Activated T-cell treated with anti-CD3 and anti-CD28 coated beads for 48 hours (primary cell): ENCODE measurements at regions not wholly inside any gene's neighbourhood (a gene's known extent, or its start where the extent isn't known, plus 50 kb on each side); places are given as distances from the start of the nearest gene placed in this dataset.

Experiments used
- DNase-seq: peaks from one replicate; pipeline ENCODE4 v3.0.0-alpha.2; 2020; ENCODE audit warnings: low read depth

GRCh38 chr17:72409405-72410002 is 288.7 kb downstream of the SOX9 start:
- DNase-seq, result no peak

DNA sequence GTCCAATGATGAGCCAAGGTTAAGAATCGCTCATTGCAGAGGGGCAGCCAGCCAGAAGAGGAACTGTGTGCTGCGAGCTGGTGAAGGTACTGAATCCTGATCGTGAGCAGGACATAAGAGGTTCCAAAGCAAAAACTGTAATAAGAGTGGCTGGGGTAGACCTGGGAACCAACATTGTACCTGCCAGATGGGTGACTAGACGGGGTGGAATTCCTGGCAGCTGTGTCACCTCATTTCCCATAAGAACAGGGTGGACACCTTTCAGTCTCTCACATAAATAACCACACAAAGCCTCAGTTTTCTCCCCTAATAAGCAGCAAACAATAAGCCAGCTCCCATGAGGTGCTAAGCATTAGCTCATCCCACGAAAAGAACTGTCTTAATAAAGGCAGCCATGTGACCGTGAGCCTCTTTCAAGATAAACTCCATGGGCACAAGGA is 290.3 kb downstream of the SOX9 start:
- no peak for DNase-seq

- DNase-seq, result no peak
Measured at GRCh38 chr17:72412650-72413076, 291.8 kb downstream of the SOX9 start.

- no peak for DNase-seq
Measured at GRCh38 chr17:72413077-72414031, 292.5 kb downstream of the SOX9 start.

DNA sequence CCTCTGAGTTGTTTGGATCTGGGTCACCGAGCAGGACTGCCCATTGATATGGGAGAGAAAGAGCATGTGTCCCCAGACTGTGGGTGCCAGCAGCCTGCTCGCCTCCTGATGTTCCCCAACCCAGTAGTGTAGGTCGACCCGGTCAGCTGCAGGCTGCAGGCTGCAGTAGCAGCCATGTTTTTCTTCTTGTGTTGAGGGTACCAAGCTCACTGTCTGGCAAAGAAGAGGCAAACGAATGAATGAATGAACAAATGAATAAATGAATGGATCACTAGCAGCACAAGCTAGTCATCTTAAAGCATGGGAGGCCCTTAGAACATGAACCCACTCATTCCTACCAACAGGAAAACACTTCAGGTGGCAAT is 293.2 kb downstream of the SOX9 start:
- DNase-seq, result no peak

- no peak for DNase-seq
Measured at GRCh38 chr17:72414967-72415853, 294.4 kb downstream of the SOX9 start.

- no peak for DNase-seq
Measured at GRCh38 chr17:72416054-72416675, 295.3 kb downstream of the SOX9 start.

DNA sequence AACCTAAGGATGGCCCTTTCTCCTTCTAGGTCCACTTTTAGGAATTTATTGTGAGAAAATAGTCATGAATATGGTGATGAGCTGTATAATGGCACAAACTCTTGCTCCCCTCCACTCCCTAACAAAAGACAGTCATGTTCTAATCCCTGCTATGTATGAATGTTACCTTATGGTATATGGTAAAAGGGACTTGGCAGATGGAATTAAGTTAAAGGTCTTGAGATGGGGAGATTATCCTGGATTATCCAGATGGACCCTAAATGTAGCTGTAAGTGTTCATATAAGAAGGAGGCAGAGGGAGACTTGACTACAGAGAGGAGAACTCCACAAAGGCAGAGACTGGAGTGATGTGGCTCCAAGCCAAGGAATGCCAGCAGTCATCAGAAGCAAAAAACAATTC is 296.1 kb downstream of the SOX9 start:
- DNase-seq, result no peak

DNA sequence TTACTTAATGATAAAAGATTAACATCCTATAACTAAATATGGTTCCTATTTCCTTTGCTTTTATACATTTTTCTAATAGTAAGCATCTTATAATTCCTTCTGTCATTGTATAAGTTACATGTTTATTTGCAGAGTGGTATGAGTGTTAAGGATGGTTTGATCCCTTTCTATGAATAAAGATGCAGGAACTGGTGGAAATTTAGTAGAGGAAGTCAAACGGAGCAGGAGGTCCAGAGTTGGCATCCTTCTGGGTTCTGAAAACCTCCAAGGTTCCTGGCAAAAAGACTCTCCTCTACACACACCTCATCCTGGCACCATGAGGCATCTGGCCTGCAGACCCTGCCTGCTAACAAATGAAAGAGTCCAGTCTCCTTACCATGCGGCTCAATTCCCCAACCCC is 296.8 kb downstream of the SOX9 start:
- DNase-seq, result no peak

GRCh38 chr17:72419866-72420774 is 299.3 kb downstream of the SOX9 start:
- DNase-seq, result no peak

DNA sequence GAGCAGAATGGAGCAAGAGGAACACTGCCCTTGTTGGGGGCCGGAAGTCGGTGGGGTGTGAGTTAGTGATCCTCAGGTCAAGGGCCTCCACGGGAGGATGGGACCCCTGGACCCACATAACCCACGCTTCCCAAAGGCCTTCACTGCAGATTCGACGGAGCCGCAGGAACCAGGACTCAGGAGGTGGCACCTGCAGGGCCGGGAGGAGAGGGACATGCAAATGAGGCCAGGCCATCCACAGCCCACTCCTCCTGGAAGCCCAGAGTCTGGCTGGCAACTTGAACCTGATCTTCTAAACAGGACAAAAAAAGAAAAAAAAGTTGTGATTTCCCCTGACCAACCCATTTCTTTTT is 299.9 kb downstream of the SOX9 start:
- DNase-seq, result no peak

- peak; percentile 11 for DNase-seq
Measured at GRCh38 chr17:72421128-72422092, 300.6 kb downstream of the SOX9 start.

DNA sequence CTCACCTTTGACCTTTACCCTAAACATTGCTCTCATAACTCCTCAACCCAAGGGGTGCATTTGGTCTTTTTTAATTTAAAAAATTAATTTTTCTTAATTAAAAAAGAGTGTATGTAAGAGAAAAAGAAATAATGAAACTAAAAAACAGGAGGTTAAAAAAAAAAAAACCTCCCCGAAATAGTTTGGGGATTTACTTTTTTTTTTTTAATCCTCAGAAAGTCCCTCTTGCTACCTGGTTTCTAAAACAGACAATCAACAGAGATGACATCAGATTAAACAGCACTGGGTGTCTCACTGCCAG is 301.3 kb downstream of the SOX9 start:
- DNase-seq, result no peak

GRCh38 chr17:72422505-72423285 is 301.9 kb downstream of the SOX9 start:
- peak; percentile 4 for DNase-seq

DNA sequence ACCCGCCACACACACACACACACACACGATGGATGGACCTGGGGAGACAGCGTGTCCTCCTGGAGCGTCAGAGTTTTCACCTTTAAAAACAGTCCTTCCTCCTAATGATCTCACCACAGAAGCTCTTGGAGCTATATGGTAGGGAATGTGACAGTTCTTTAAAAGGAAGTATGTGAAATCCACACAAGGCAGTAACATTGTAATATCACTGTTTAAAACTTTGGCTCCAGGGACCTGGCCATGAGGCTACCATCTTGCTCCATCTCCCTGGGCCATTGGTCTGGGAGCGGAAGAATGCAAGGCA is 302.4 kb downstream of the SOX9 start:
- no peak for DNase-seq

DNA sequence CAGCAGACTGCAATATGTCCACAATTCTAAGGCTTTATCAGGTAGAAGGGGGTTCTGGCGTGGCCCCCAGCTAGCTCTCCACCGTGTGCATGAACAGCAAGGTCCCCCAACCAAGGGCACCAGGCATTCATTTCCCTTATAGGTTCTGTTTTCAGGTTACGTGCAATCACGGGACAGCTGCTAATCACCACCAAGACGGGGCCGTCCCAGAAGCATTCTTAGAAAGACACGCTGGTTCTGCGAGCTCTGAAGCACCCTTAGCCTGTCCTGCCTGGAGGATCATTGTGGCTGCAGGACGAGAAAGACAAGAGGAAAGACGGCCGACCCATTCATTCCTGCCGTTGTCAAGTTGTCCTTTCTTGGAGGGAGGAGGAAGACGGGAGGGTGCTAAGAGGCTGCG is 302.9 kb downstream of the SOX9 start:
- no peak for DNase-seq

- no peak for DNase-seq
Measured at GRCh38 chr17:72424505-72425117, 303.8 kb downstream of the SOX9 start.

- DNase-seq, result no peak
Measured at GRCh38 chr17:72425133-72425793, 304.4 kb downstream of the SOX9 start.

GRCh38 chr17:72425794-72426168 is 305.0 kb downstream of the SOX9 start:
- DNase-seq, result no peak
